ENCODE measurements at regions not wholly inside any gene's neighbourhood (a gene's known extent, or its start where the extent isn't known, plus 50 kb on each side); places are given as distances from the start of the nearest gene placed in this dataset.

GRCh38 chr5:155087036-155087435, 73.5 kb downstream of the KIF4B start:
- no peak for TF ChIP-seq EZH2 (IDR thresholded peaks at IDR 0.05; ENCODE audit: borderline replicate concordance, low read depth, low read length, severe bottlenecking)
- no peak for TF ChIP-seq CTCF (IDR thresholded peaks at IDR 0.05; ENCODE audit: borderline replicate concordance, extremely low read depth, low read length, poor library complexity, severe bottlenecking)

Measured in DND-41 (cell line).